Left lung (tissue), 4 donors: ENCODE measurements at regions not wholly inside any gene's neighbourhood (a gene's known extent, or its start where the extent isn't known, plus 50 kb on each side); places are given as distances from the start of the nearest gene placed in this dataset.
"Not testable (repeated sequence)": the region's sequence is repeated elsewhere in the genome, so short reads cannot be mapped to it uniquely, and the experiment has no call there.

Experiments
- ATAC-seq: fragments of 200-7000 bp; cut with Tn5 transposase; one replicate; pipeline ENCODE4 v1.9.1; 2020; ENCODE audit warnings: moderate library complexity
- DNase-seq, 4 donors: peaks; one replicate each; pipeline ENCODE4 v3.0.0-alpha.2; 2013 to 2020
- H3K27ac ChIP-seq, 2 donors: fragments of 200-600 bp; sonication (generic) in 1 of 2; one replicate each; pipeline versions ENCODE4 v1.5.0 to v1.8.0; 2020 to 2021
- H3K27me3 ChIP-seq, 2 donors: fragments of 200-600 bp; sonication (generic) in 1 of 2; one replicate each; pipeline versions ENCODE4 v1.5.0 to v1.8.0; 2020 to 2021
- H3K36me3 ChIP-seq, 2 donors: fragments of 200-600 bp; sonication (generic) in 1 of 2; one replicate each; pipeline versions ENCODE4 v1.5.0 to v1.8.0; 2020 to 2021
- H3K4me1 ChIP-seq, 2 donors: fragments of 200-600 bp; one replicate each; pipeline ENCODE4 v1.8.0; 2021
- H3K4me3 ChIP-seq, 2 donors: fragments of 200-600 bp; sonication (generic) in 1 of 2; one replicate each; pipeline versions ENCODE4 v1.5.0 to v1.8.0; 2020 to 2021; ENCODE audit warnings: mild to moderate bottlenecking in 1 of 2
- H3K9me3 ChIP-seq, 2 donors: fragments of 200-600 bp; sonication (generic) in 1 of 2; one replicate each; pipeline versions ENCODE4 v1.5.0 to v1.8.0; 2020 to 2021
- intact Hi-C, 2 donors: fragments of 100-400 bp; cut with DNase I; formaldehyde crosslinking; loops; one replicate each; pipeline versions ENCODE4 v1.11.2 to v1.14.2; 2022
- TF ChIP-seq, protein P1 (sequence below), 2 donors: fragments of 200-600 bp; sonication (generic) in 1 of 2; IDR thresholded peaks; one replicate each; pipeline versions ENCODE4 v1.5.0 to v1.8.0; 2021; ENCODE audit warnings: antibody characterized with exemption in 2 of 2
- donor health status: DM: no; HTN: yes; CAD: no.
- donor health status: DM: no; HTN: no; CAD: no.

DNA sequence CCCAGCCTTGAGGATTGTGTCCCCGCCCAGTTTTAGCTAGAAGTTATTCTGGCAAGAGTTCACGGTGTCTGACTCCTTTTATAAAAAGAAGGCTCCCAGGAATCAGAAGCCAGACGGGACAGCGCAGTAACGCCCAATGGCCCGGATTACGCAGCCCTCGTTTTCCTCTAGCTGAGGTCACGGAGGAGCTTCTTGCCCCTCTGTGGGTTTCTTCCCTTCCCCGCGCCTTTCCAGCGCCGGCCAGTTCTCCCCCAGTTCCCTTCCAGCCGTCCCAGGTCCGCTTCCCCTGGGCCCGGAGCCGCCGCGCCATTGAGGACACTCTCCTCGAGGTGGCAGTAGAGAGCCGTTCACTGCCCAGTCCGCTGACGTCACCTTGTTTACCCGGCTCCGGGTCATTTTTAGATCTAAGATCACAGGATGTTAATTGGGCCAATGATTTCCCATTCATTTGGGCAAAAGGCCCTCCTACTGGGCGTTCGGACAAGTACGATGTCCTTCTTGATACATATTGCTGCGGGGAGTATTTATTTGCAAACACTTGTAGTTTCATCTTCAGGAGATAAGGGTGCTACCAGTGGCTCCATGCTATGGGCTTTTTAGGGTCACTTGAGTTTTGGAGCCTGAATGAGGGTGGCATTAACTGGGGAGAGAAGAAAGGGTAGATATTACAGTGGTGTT lies 81.5 kb upstream of the PPM1B start:
- no peaks in the 10 kb centered on the region for H3K36me3 ChIP-seq
- peaks cover 0 to 11% of the 10 kb centered on the region in 2 donors for H3K4me1 ChIP-seq
- TF ChIP-seq, protein P1, sequence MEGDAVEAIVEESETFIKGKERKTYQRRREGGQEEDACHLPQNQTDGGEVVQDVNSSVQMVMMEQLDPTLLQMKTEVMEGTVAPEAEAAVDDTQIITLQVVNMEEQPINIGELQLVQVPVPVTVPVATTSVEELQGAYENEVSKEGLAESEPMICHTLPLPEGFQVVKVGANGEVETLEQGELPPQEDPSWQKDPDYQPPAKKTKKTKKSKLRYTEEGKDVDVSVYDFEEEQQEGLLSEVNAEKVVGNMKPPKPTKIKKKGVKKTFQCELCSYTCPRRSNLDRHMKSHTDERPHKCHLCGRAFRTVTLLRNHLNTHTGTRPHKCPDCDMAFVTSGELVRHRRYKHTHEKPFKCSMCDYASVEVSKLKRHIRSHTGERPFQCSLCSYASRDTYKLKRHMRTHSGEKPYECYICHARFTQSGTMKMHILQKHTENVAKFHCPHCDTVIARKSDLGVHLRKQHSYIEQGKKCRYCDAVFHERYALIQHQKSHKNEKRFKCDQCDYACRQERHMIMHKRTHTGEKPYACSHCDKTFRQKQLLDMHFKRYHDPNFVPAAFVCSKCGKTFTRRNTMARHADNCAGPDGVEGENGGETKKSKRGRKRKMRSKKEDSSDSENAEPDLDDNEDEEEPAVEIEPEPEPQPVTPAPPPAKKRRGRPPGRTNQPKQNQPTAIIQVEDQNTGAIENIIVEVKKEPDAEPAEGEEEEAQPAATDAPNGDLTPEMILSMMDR (IDR thresholded peaks at IDR 0.05): peak; percentile 95 to 98
- intact Hi-C loops: no loop called here
- peak overlapping the region; percentile 2 to 31 for H3K4me3 ChIP-seq
- no peaks in the 10 kb centered on the region for H3K9me3 ChIP-seq
- H3K27me3 ChIP-seq: no peaks in the 10 kb centered on the region
- ATAC-seq (peak; percentile 99), DNase-seq (peak; percentile 82 to 98 (median 90))
- H3K27ac ChIP-seq: no peak overlapping the region

GRCh38 chr2:44087714-44088092 lies 81.0 kb upstream of the PPM1B start:
- TF ChIP-seq, protein P1 (IDR thresholded peaks at IDR 0.05): no peak
- H3K9me3 ChIP-seq: no peaks in the 10 kb centered on the region
- DNase-seq: no peak
- intact Hi-C loops: no loop called here
- no peak for ATAC-seq
- H3K27ac ChIP-seq: no peak overlapping the region
- H3K36me3 ChIP-seq: no peaks in the 10 kb centered on the region
- H3K4me1 ChIP-seq: peaks cover 0 to 11% of the 10 kb centered on the region in 2 donors
- peak overlapping the region in 1 of 2 donors; percentile 31 for H3K4me3 ChIP-seq
- H3K27me3 ChIP-seq: no peaks in the 10 kb centered on the region

GRCh38 chr2:44092519-44092918 lies 76.2 kb upstream of the PPM1B start:
- H3K36me3 ChIP-seq, intact Hi-C loops, DNase-seq, H3K9me3 ChIP-seq, H3K27ac ChIP-seq, H3K4me1 ChIP-seq, H3K4me3 ChIP-seq, H3K27me3 ChIP-seq, ATAC-seq: not testable (repeated sequence)

DNA sequence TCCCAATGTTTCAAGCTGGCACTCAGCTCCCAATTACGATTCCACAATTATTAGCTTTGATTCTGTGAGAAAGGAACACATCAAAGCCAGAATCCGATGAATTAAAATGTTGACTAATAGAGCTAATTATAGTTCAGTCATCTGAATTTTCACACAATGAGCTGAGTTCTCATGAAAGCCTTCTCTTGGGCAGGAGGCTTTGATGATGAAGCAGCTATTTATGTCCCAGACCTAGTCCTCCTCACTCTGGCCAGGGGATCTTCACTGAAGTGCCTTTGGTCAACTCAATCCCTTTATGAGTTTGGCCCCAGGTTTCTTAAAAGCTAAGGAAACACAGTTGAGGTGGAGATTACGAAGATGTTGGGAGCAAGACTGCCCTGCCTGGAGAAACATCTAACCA lies 74.7 kb upstream of the PPM1B start:
- intact Hi-C loops: no loop called here
- H3K27me3 ChIP-seq: no peaks in the 10 kb centered on the region
- no peak overlapping the region for H3K27ac ChIP-seq
- ATAC-seq: no peak
- TF ChIP-seq, protein P1 (IDR thresholded peaks at IDR 0.05): no peak
- no peak overlapping the region for H3K4me3 ChIP-seq
- H3K4me1 ChIP-seq: no peaks in the 10 kb centered on the region
- no peaks in the 10 kb centered on the region for H3K36me3 ChIP-seq
- no peaks in the 10 kb centered on the region for H3K9me3 ChIP-seq
- DNase-seq: no peak

- DNase-seq (no peak), ATAC-seq (no peak)
- Histone ChIP-seq H3K4me1 (peaks cover 0 to 15% of the 10 kb centered on the region in 2 donors), H3K36me3 (no peaks in the 10 kb centered on the region), H3K27ac (no peak overlapping the region), H3K4me3 (no peak overlapping the region), H3K9me3 (no peaks in the 10 kb centered on the region), H3K27me3 (no peaks in the 10 kb centered on the region)
- TF ChIP-seq, protein P1 (IDR thresholded peaks at IDR 0.05): no peak
- intact Hi-C loops: no loop called here
Measured at GRCh38 chr2:44097322-44097907, 71.3 kb upstream of the PPM1B start.
